Activated T-helper 17 cell treated with anti-CD3 and anti-CD28 coated beads, Interleukin-2, amount 50 U/mL, for 72 hours (primary cell): ENCODE measurements at regions not wholly inside any gene's neighbourhood (a gene's known extent, or its start where the extent isn't known, plus 50 kb on each side); places are given as distances from the start of the nearest gene placed in this dataset.
"Not testable (repeated sequence)": the region's sequence is repeated elsewhere in the genome, so short reads cannot be mapped to it uniquely, and the experiment has no call there.

Experiments used
- ATAC-seq: fragments of 150-1000 bp; cut with Tn5 transposase; replicated peaks from 2 replicates; pipeline ENCODE4 v1.10.0; 2021; ENCODE audit warnings: mild to moderate bottlenecking, moderate library complexity
- H3K27ac Mint-ChIP-seq: one replicate; pipeline ENCODE4 v1.8.0; 2022; ENCODE audit warnings: mixed read lengths
- H3K27me3 Mint-ChIP-seq: one replicate; pipeline ENCODE4 v1.8.0; 2022; ENCODE audit warnings: mixed read lengths
- H3K36me3 Mint-ChIP-seq: one replicate; pipeline ENCODE4 v1.8.0; 2022; ENCODE audit warnings: low read depth, mild to moderate bottlenecking, mixed read lengths
- H3K4me1 Mint-ChIP-seq: one replicate; pipeline ENCODE4 v1.8.0; 2022; ENCODE audit warnings: mixed read lengths
- H3K4me3 Mint-ChIP-seq: one replicate; pipeline ENCODE4 v1.8.0; 2022; ENCODE audit warnings: mild to moderate bottlenecking, mixed read lengths
- H3K9me3 Mint-ChIP-seq: one replicate; pipeline ENCODE4 v1.8.0; 2022; ENCODE audit warnings: mixed read lengths

DNA sequence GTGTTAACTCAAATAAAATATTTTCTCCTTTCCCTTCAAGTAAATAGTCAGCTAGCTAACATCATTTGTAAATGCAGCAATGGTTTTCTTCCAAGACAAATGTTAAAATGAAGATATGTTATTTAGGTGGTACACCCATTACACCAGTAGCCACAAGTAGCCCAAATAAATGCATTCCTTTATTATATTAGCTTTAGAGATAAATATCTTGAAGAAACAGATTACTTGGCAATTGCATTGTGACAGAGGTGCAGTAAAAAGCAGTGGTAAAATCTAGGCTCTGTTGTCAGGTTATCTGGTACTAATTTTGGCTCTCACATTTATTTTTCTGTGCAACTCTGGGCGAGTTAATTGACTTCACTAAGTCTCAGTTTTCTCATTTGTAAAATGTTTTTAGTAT, 193.0 kb downstream of the NAA11 start:
- Mint-ChIP-seq H3K4me3 (no peak overlapping the region), H3K4me1 (no peaks in the 10 kb centered on the region), H3K27me3 (peaks cover 1% of the 10 kb centered on the region), H3K9me3 (peaks cover 9% of the 10 kb centered on the region), H3K27ac (no peak overlapping the region), H3K36me3 (no peaks in the 10 kb centered on the region)
- ATAC-seq: no peak

GRCh38 chr4:79121875-79122358, 182.7 kb upstream of the PAQR3 start:
- no peak overlapping the region for H3K27ac Mint-ChIP-seq
- no peak for ATAC-seq
- no peaks in the 10 kb centered on the region for H3K36me3 Mint-ChIP-seq
- H3K4me1 Mint-ChIP-seq: no peaks in the 10 kb centered on the region
- H3K4me3 Mint-ChIP-seq: no peak overlapping the region
- H3K27me3 Mint-ChIP-seq: no peaks in the 10 kb centered on the region
- peaks cover 26% of the 10 kb centered on the region for H3K9me3 Mint-ChIP-seq

GRCh38 chr4:79121223-79121622, 182.0 kb upstream of the PAQR3 start:
- Mint-ChIP-seq H3K36me3 (no peaks in the 10 kb centered on the region), H3K27me3 (no peaks in the 10 kb centered on the region), H3K27ac (no peak overlapping the region), H3K4me3 (no peak overlapping the region), H3K9me3 (peaks cover 26% of the 10 kb centered on the region), H3K4me1 (no peaks in the 10 kb centered on the region)
- ATAC-seq: no peak

GRCh38 chr4:79117051-79117450, 177.8 kb upstream of the PAQR3 start:
- not testable (repeated sequence) for ATAC-seq, H3K4me3 Mint-ChIP-seq, H3K4me1 Mint-ChIP-seq, H3K27ac Mint-ChIP-seq, H3K36me3 Mint-ChIP-seq, H3K27me3 Mint-ChIP-seq
- peaks cover 31% of the 10 kb centered on the region for H3K9me3 Mint-ChIP-seq

GRCh38 chr4:79107014-79107413, 167.8 kb upstream of the PAQR3 start:
- H3K4me1 Mint-ChIP-seq: no peaks in the 10 kb centered on the region
- no peak overlapping the region for H3K27ac Mint-ChIP-seq
- H3K27me3 Mint-ChIP-seq: no peaks in the 10 kb centered on the region
- H3K9me3 Mint-ChIP-seq: peaks cover 8% of the 10 kb centered on the region
- ATAC-seq: no peak
- H3K4me3 Mint-ChIP-seq: no peak overlapping the region
- no peaks in the 10 kb centered on the region for H3K36me3 Mint-ChIP-seq

DNA sequence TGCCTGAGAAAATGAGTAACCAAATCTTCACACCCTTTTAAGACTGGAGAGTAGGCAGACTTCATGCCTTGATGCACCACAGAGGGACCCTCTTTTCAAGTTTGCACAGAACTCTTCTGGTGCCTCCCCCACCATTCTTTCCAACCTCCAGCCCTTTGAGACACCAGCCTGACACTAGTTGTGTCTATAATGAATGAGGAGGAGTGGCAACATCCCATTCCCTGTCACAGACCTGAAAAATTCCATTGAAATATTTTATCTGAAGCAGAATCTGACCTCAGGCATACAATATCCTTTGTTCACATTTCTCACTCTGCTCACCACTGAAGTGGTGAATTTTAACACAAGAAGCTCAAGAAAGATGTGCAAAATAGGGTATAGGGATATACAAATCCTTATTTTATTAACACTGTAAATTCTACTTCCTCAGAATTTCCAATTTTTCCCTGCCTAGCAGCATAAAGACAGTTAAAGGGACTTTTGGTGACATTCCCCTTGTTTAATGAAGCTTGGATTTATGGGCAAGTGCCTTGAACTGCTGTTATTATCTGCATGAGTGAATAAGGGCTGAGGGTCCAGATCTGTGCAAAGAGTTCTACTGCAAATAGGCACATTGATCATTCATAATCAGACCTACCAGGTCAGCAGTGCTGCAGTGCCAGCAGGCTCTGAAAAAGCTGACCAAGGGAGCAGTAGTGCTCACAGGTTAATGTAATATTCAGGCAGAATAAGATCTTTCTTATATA, 149.9 kb upstream of the PAQR3 start:
- no peak overlapping the region for H3K27ac Mint-ChIP-seq
- H3K9me3 Mint-ChIP-seq: no peaks in the 10 kb centered on the region
- H3K4me3 Mint-ChIP-seq: no peak overlapping the region
- ATAC-seq: no peak
- no peaks in the 10 kb centered on the region for H3K4me1 Mint-ChIP-seq
- no peaks in the 10 kb centered on the region for H3K27me3 Mint-ChIP-seq
- H3K36me3 Mint-ChIP-seq: no peaks in the 10 kb centered on the region

- Mint-ChIP-seq H3K4me3 (no peak overlapping the region), H3K27ac (no peak overlapping the region), H3K27me3 (peaks cover under 1% of the 10 kb centered on the region), H3K4me1 (no peaks in the 10 kb centered on the region), H3K9me3 (peaks cover under 1% of the 10 kb centered on the region), H3K36me3 (no peaks in the 10 kb centered on the region)
- ATAC-seq: no peak
These were observed 147.8 kb upstream of the PAQR3 start for GRCh38 chr4:79087071-79087470.

DNA sequence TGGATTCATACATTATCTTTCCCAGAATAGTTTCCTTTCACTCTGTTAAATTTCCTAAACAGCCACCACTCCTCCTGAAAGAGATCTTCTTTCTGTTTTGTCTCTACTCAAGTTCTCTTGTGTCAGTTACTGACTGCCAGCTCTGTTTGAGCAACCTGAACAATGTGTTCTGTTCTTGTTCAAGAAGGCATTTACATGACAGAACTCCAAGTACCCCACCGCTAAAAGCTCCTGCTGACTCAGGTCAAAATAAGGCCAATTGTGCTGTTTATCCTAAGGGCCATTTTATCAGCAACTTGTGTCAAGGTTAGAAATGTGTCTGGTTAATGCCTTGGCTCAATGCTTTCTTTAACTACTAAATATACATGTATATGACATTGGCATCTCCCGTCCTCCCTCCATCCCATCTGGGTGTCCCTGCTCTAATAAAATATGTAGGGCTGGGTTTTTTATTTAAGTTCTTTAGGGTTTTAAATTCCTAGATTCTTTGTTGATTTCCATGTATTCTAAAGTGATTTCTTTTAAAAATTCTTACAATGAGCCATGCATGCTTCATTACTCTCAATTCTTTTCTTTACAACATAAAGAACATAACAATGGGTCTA, 144.3 kb upstream of the PAQR3 start:
- Mint-ChIP-seq H3K27me3 (peaks cover 4% of the 10 kb centered on the region), H3K4me1 (no peaks in the 10 kb centered on the region), H3K36me3 (no peaks in the 10 kb centered on the region), H3K9me3 (peaks cover 4% of the 10 kb centered on the region), H3K27ac (no peak overlapping the region), H3K4me3 (no peak overlapping the region)
- no peak for ATAC-seq

- no peak overlapping the region for H3K4me3 Mint-ChIP-seq
These were observed 143.8 kb upstream of the PAQR3 start for GRCh38 chr4:79082997-79083396.

GRCh38 chr4:79081973-79082372, 142.7 kb upstream of the PAQR3 start:
- H3K4me3 Mint-ChIP-seq: no peak overlapping the region
- H3K36me3 Mint-ChIP-seq: no peaks in the 10 kb centered on the region
- no peak for ATAC-seq
- H3K27ac Mint-ChIP-seq: no peak overlapping the region
- no peaks in the 10 kb centered on the region for H3K4me1 Mint-ChIP-seq
- H3K9me3 Mint-ChIP-seq: peaks cover 4% of the 10 kb centered on the region
- H3K27me3 Mint-ChIP-seq: peaks cover 4% of the 10 kb centered on the region

More at GRCh38 chr4:79082997-79083396, 143.8 kb upstream of the PAQR3 start:
- Mint-ChIP-seq H3K27me3 (peaks cover 4% of the 10 kb centered on the region), H3K4me1 (no peaks in the 10 kb centered on the region), H3K9me3 (peaks cover 4% of the 10 kb centered on the region), H3K36me3 (no peaks in the 10 kb centered on the region), H3K27ac (no peak overlapping the region)
- no peak for ATAC-seq

GRCh38 chr4:79078339-79078738, 139.1 kb upstream of the PAQR3 start:
- Mint-ChIP-seq H3K36me3 (no peaks in the 10 kb centered on the region), H3K27ac (no peak overlapping the region), H3K9me3 (peaks cover 26% of the 10 kb centered on the region), H3K4me1 (no peaks in the 10 kb centered on the region), H3K4me3 (no peak overlapping the region), H3K27me3 (peaks cover 4% of the 10 kb centered on the region)
- ATAC-seq: no peak

DNA sequence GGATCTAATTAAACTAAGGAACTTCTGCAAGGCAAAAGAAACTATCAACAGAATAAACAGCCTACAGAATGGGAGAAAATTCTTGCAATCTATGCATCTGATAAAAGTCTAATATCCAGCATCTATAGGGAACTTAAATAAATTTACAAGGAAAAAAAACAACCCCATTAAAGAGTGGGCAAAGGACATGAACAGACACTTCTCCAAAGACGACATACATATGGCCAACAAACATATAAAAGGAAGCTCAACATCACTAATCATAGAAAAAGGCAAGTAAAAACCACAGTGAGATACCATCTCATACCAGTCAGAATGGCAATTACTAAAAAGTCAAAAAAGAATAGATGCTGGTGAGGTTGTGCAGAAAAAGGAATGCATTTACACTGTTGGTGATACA, 134.8 kb upstream of the PAQR3 start:
- ATAC-seq: no peak
- H3K4me3 Mint-ChIP-seq: no peak overlapping the region
- peaks cover 26% of the 10 kb centered on the region for H3K9me3 Mint-ChIP-seq
- no peaks in the 10 kb centered on the region for H3K4me1 Mint-ChIP-seq
- no peak overlapping the region for H3K27ac Mint-ChIP-seq
- no peaks in the 10 kb centered on the region for H3K36me3 Mint-ChIP-seq
- no peaks in the 10 kb centered on the region for H3K27me3 Mint-ChIP-seq

DNA sequence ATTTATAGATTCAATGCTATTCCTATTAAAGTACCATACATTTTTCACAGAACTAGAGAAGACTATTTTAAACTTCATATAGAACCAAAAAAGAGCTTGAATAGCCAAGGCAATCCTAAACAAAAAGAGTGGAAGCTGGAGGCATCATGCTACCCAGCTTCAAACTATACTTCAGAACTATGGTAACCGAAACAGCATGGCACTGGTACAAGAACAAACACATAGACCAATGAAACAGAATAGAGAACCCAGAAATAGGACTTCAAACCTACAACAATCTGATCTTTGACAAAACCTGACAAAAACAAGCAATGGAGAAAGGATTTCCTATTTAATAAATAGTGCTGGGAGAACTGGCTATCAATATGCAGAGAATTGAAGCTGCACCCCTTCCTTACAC, 134.2 kb upstream of the PAQR3 start:
- H3K36me3 Mint-ChIP-seq: no peaks in the 10 kb centered on the region
- H3K4me1 Mint-ChIP-seq: no peaks in the 10 kb centered on the region
- H3K27me3 Mint-ChIP-seq: no peaks in the 10 kb centered on the region
- peaks cover 26% of the 10 kb centered on the region for H3K9me3 Mint-ChIP-seq
- no peak overlapping the region for H3K4me3 Mint-ChIP-seq
- H3K27ac Mint-ChIP-seq: no peak overlapping the region
- no peak for ATAC-seq

GRCh38 chr4:79065262-79065661, 126.0 kb upstream of the PAQR3 start:
- H3K4me1 Mint-ChIP-seq: no peaks in the 10 kb centered on the region
- H3K9me3 Mint-ChIP-seq: no peaks in the 10 kb centered on the region
- H3K36me3 Mint-ChIP-seq: no peaks in the 10 kb centered on the region
- no peak overlapping the region for H3K4me3 Mint-ChIP-seq
- peaks cover 4% of the 10 kb centered on the region for H3K27me3 Mint-ChIP-seq
- ATAC-seq: no peak
- H3K27ac Mint-ChIP-seq: no peak overlapping the region

DNA sequence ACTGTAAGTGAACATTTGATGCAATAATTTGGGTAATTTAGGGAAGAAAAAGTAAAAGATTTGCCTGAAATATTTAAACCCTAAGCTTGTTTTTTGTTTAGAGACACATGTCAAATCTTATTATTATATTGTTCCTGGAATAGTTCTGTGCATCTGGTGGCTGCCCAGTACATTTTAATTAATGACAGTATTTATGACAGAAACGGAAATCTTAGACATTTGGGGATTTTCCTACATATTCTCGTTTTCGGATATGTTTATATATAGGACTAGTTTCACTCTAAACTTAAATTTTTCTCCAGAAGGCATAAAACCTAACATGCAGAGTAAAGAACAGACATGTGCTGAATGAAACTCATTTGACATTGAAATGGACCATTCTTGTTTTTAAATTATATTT, 125.6 kb upstream of the PAQR3 start:
- H3K27ac Mint-ChIP-seq: no peak overlapping the region
- ATAC-seq: no peak
- peaks cover 4% of the 10 kb centered on the region for H3K27me3 Mint-ChIP-seq
- H3K4me1 Mint-ChIP-seq: no peaks in the 10 kb centered on the region
- H3K9me3 Mint-ChIP-seq: no peaks in the 10 kb centered on the region
- H3K4me3 Mint-ChIP-seq: no peak overlapping the region
- no peaks in the 10 kb centered on the region for H3K36me3 Mint-ChIP-seq
